SK-N-SH (cell line): ENCODE measurements at regions not wholly inside any gene's neighbourhood (a gene's known extent, or its start where the extent isn't known, plus 50 kb on each side); places are given as distances from the start of the nearest gene placed in this dataset.

Experiments used
- CTCF ChIA-PET: fragments of 300-600, 350-600 bp; formaldehyde crosslinking; extraction: SDS; loops from one replicate; lab custom pipeline; 2021; lab: Yijun Ruan, JAX
- POLR2A ChIA-PET: fragments of 350-600 bp; sonication (Branson Sonifier 250); formaldehyde crosslinking; extraction: SDS; loops from one replicate; lab custom pipeline; 2020; ENCODE audit warnings: antibody characterized with exemption, inconsistent platforms; lab: Yijun Ruan, JAX
- DNase-seq: peaks from one replicate; pipeline ENCODE4 v3.0.0; 2012
- H2AFZ ChIP-seq: fragments of 200-600 bp; sonication (generic); 2 replicates; pipeline ENCODE4 v1.8.1; 2016; ENCODE audit warnings: antibody characterized with exemption, mild to moderate bottlenecking, low read depth
- H3F3A ChIP-seq: fragments of 200-600 bp; sonication (generic); replicated peaks from 2 replicates; pipeline ENCODE3; 2016; ENCODE audit warnings: antibody characterized with exemption, mild to moderate bottlenecking; ENCODE audit not compliant: insufficient read depth
- H3K27ac ChIP-seq, 2 experiments: fragments of 200-500 bp in 1 of 2; fragments of 200-600 bp in 1 of 2; sonication (Bioruptor generic) in 1 of 2; sonication (generic), shearing (Covaris generic) in 1 of 2; 2 replicates each; pipeline versions ENCODE4 v1.5.1 to v1.6.1; 2014 to 2016; ENCODE audit warnings: low read depth in 2 of 2, inconsistent platforms in 1 of 2, low read length in 1 of 2, mild to moderate bottlenecking in 1 of 2, mixed read lengths in 1 of 2
- H3K27me3 ChIP-seq: fragments of 200-600 bp; sonication (generic), shearing (Covaris generic); 2 replicates; pipeline ENCODE4 v1.6.1; 2016; ENCODE audit warnings: mixed run types; ENCODE audit not compliant: insufficient read depth
- H3K36me3 ChIP-seq, 2 experiments: fragments of 200-500 bp in 1 of 2; fragments of 200-600 bp in 1 of 2; sonication (Bioruptor generic) in 1 of 2; sonication (generic) in 1 of 2; replicated peaks in 1 of 2; 2 replicates each; pipeline versions ENCODE3 to v1.5.1; 2014 to 2016; ENCODE audit warnings: low read length in 1 of 2, mild to moderate bottlenecking in 1 of 2; ENCODE audit not compliant: insufficient read depth in 2 of 2, control insufficient read depth in 1 of 2
- H3K4me1 ChIP-seq, 2 experiments: fragments of 200-500 bp in 1 of 2; fragments of 200-600 bp in 1 of 2; sonication (Bioruptor generic) in 1 of 2; sonication (generic), shearing (Covaris generic) in 1 of 2; 2 replicates each; pipeline versions ENCODE4 v1.5.1 to v1.6.1; 2014 to 2016; ENCODE audit warnings: low read depth in 1 of 2, low read length in 1 of 2, mixed run types in 1 of 2; ENCODE audit not compliant: insufficient read depth in 2 of 2, control insufficient read depth in 1 of 2
- H3K4me2 ChIP-seq: fragments of 200-600 bp; sonication (generic), shearing (Covaris generic); 2 replicates; pipeline ENCODE4 v1.6.1; 2017; ENCODE audit warnings: mixed run types
- H3K4me3 ChIP-seq, 2 experiments: fragments of 200-500 bp in 1 of 2; fragments of 200-600 bp in 1 of 2; sonication (Bioruptor generic) in 1 of 2; sonication (generic), shearing (Covaris generic) in 1 of 2; 2 replicates each; pipeline versions ENCODE4 v1.5.1 to v1.8.1; 2014 to 2016; ENCODE audit warnings: low read depth in 2 of 2, inconsistent platforms in 1 of 2, low read length in 1 of 2, mild to moderate bottlenecking in 1 of 2, mixed read lengths in 1 of 2, moderate library complexity in 1 of 2
- H3K79me2 ChIP-seq: fragments of 200-600 bp; sonication (generic); 2 replicates; pipeline ENCODE4 v1.8.1; 2017; ENCODE audit warnings: mild to moderate bottlenecking; ENCODE audit not compliant: insufficient read depth
- H3K9ac ChIP-seq: fragments of 200-600 bp; sonication (generic); 2 replicates; pipeline ENCODE4 v1.6.1; 2017; ENCODE audit warnings: mixed run types
- H3K9me2 ChIP-seq: fragments of 200-600 bp; sonication (generic); 2 replicates; pipeline ENCODE4 v1.6.1; 2017; ENCODE audit warnings: mixed run types
- H3K9me3 ChIP-seq: fragments of 200-600 bp; sonication (generic); 2 replicates; pipeline ENCODE4 v1.6.1; 2017; ENCODE audit warnings: mixed run types, mild to moderate bottlenecking, moderate library complexity
- H4K20me1 ChIP-seq: fragments of 200-600 bp; sonication (generic); 2 replicates; pipeline ENCODE4 v1.6.1; 2017; ENCODE audit warnings: mild to moderate bottlenecking, mixed run types; ENCODE audit not compliant: insufficient read depth
- ELF1 ChIP-seq: IDR thresholded peaks from 2 replicates; pipeline ENCODE4 v1.4.0; 2012
- EZH2phosphoT487 ChIP-seq: fragments of 200-600 bp; sonication (generic); IDR thresholded peaks from 2 replicates; pipeline ENCODE4 v1.6.1; 2017; ENCODE audit warnings: low read depth, mixed run types, mild to moderate bottlenecking, antibody characterized with exemption, moderate library complexity, borderline replicate concordance
- FOXM1 ChIP-seq: IDR thresholded peaks from 2 replicates; pipeline ENCODE4 v1.4.0; 2012; ENCODE audit warnings: low read depth, mild to moderate bottlenecking
- JUND ChIP-seq: IDR thresholded peaks from 2 replicates; pipeline ENCODE4 v1.4.0; 2012
- MEF2A ChIP-seq: IDR thresholded peaks from 2 replicates; pipeline ENCODE4 v1.4.0; 2012; ENCODE audit warnings: low read depth, borderline replicate concordance
- MXI1 ChIP-seq: IDR thresholded peaks from 2 replicates; pipeline ENCODE4 v1.6.1; 2012; ENCODE audit warnings: mild to moderate bottlenecking, low read depth, low read length, improper control_type of control experiment
- NRF1 ChIP-seq: IDR thresholded peaks from 2 replicates; pipeline ENCODE4 v1.6.1; 2012; ENCODE audit warnings: low read depth, mild to moderate bottlenecking, low read length
- RAD21 ChIP-seq: IDR thresholded peaks from 2 replicates; pipeline ENCODE4 v1.6.1; 2012; ENCODE audit warnings: mild to moderate bottlenecking, low read length
- RCOR1 ChIP-seq: fragments of 150-350 bp; IDR thresholded peaks from 2 replicates; pipeline ENCODE4 v1.6.1; 2017; ENCODE audit warnings: antibody characterized with exemption, low read length
- TCF12 ChIP-seq: IDR thresholded peaks from 2 replicates; pipeline ENCODE4 v1.4.0; 2012
- USF2 ChIP-seq: fragments of 150-350 bp; IDR thresholded peaks from 2 replicates; pipeline ENCODE4 v1.6.1; 2017; ENCODE audit warnings: antibody characterized with exemption, low read length, low read depth, borderline replicate concordance
- YY1 ChIP-seq: IDR thresholded peaks from 2 replicates; pipeline ENCODE4 v1.4.0; 2012; ENCODE audit warnings: low read depth, mild to moderate bottlenecking
- WGBS: methylation state at CpG from one replicate; pipeline ENCODE4 v1.1.6; 2017; ENCODE audit warnings: low lambda C conversion rate; 5-methylcytosine and 5-hydroxymethylcytosine counted together
- TF ChIP-seq, protein P1 (sequence below): fragments of 150-350 bp; IDR thresholded peaks from 2 replicates; pipeline ENCODE4 v1.6.1; 2016; ENCODE audit warnings: mild to moderate bottlenecking, low read depth, low read length
- TF ChIP-seq, protein P2 (sequence below): IDR thresholded peaks from 2 replicates; pipeline ENCODE4 v1.4.0; 2012; ENCODE audit warnings: low read depth, borderline replicate concordance
- TF ChIP-seq, protein P3 (sequence below): IDR thresholded peaks from 2 replicates; pipeline ENCODE4 v1.6.1; 2012; ENCODE audit warnings: mild to moderate bottlenecking, low read depth, low read length, moderate library complexity

DNA sequence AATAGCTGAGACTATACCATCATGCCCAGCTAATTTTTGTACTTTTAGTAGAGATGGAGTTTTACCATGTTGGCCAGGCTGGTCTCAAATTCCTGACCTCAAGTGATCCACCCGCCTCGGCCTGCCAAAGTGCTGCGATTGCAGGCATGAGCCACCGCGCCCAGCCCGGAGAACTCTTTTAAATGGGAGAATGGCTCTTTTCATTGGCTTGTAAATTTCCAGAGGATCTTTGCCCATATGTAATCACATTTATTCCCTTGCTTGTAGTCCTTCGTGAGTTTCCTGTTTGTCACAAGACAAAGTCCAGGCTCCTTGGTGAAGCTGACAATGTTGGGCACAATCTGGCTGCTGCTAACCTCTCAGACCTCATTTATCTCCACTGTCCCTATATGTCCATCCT is 135.1 kb downstream of the CEP57L1 start:
- Histone ChIP-seq H4K20me1 (no peaks in the 10 kb centered on the region), H3F3A (no peaks in the 10 kb centered on the region), H3K9me3 (no peaks in the 10 kb centered on the region), H3K79me2 (no peaks in the 10 kb centered on the region), H3K4me1 (peaks cover 0 to 7% of the 10 kb centered on the region in 2 experiments; a peak in 2 of 4 replicates), H3K27me3 (no peaks in the 10 kb centered on the region), H3K36me3 (no peaks in the 10 kb centered on the region), H3K27ac (no peak overlapping the region), H3K9me2 (no peaks in the 10 kb centered on the region), H2AFZ (no peak overlapping the region), H3K4me3 (no peak overlapping the region), H3K4me2 (no peak overlapping the region), H3K9ac (no peak overlapping the region)
- CTCF ChIA-PET, result interaction anchor here (1.6 kb wide), 1 partner anchor 11 kb away, joined by 6 read pairs; no protein-coding TSS in a partner anchor
- POLR2A ChIA-PET, result no interaction called here
- 83% methylated on average over 7 of the region's 7 CpGs for WGBS
- no peak for TF ChIP-seq YY1
- no peak for TF ChIP-seq FOXM1
- TF ChIP-seq ELF1, result no peak
- no peak for TF ChIP-seq RAD21
- no peak for TF ChIP-seq USF2
- TF ChIP-seq MXI1, result no peak
- no peak for TF ChIP-seq RCOR1
- TF ChIP-seq TCF12, result no peak
- TF ChIP-seq, protein P1, sequence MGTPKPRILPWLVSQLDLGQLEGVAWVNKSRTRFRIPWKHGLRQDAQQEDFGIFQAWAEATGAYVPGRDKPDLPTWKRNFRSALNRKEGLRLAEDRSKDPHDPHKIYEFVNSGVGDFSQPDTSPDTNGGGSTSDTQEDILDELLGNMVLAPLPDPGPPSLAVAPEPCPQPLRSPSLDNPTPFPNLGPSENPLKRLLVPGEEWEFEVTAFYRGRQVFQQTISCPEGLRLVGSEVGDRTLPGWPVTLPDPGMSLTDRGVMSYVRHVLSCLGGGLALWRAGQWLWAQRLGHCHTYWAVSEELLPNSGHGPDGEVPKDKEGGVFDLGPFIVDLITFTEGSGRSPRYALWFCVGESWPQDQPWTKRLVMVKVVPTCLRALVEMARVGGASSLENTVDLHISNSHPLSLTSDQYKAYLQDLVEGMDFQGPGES, result no peak
- TF ChIP-seq NRF1, result no peak
- TF ChIP-seq, protein P2, sequence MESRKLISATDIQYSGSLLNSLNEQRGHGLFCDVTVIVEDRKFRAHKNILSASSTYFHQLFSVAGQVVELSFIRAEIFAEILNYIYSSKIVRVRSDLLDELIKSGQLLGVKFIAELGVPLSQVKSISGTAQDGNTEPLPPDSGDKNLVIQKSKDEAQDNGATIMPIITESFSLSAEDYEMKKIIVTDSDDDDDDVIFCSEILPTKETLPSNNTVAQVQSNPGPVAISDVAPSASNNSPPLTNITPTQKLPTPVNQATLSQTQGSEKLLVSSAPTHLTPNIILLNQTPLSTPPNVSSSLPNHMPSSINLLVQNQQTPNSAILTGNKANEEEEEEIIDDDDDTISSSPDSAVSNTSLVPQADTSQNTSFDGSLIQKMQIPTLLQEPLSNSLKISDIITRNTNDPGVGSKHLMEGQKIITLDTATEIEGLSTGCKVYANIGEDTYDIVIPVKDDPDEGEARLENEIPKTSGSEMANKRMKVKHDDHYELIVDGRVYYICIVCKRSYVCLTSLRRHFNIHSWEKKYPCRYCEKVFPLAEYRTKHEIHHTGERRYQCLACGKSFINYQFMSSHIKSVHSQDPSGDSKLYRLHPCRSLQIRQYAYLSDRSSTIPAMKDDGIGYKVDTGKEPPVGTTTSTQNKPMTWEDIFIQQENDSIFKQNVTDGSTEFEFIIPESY, result no peak
- TF ChIP-seq, protein P3, sequence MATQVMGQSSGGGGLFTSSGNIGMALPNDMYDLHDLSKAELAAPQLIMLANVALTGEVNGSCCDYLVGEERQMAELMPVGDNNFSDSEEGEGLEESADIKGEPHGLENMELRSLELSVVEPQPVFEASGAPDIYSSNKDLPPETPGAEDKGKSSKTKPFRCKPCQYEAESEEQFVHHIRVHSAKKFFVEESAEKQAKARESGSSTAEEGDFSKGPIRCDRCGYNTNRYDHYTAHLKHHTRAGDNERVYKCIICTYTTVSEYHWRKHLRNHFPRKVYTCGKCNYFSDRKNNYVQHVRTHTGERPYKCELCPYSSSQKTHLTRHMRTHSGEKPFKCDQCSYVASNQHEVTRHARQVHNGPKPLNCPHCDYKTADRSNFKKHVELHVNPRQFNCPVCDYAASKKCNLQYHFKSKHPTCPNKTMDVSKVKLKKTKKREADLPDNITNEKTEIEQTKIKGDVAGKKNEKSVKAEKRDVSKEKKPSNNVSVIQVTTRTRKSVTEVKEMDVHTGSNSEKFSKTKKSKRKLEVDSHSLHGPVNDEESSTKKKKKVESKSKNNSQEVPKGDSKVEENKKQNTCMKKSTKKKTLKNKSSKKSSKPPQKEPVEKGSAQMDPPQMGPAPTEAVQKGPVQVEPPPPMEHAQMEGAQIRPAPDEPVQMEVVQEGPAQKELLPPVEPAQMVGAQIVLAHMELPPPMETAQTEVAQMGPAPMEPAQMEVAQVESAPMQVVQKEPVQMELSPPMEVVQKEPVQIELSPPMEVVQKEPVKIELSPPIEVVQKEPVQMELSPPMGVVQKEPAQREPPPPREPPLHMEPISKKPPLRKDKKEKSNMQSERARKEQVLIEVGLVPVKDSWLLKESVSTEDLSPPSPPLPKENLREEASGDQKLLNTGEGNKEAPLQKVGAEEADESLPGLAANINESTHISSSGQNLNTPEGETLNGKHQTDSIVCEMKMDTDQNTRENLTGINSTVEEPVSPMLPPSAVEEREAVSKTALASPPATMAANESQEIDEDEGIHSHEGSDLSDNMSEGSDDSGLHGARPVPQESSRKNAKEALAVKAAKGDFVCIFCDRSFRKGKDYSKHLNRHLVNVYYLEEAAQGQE, result no peak
- no peak for TF ChIP-seq JUND
- no peak for TF ChIP-seq EZH2phosphoT487
- TF ChIP-seq MEF2A, result no peak
- DNase-seq, result no peak
